MCF 10A (cell line): ENCODE measurements at regions not wholly inside any gene's neighbourhood (a gene's known extent, or its start where the extent isn't known, plus 50 kb on each side); places are given as distances from the start of the nearest gene placed in this dataset.
A peak's percentile ranks its signal among the peaks of the same experiment; 100 is the strongest.
"Not testable (repeated sequence)": the region's sequence is repeated elsewhere in the genome, so short reads cannot be mapped to it uniquely, and the experiment has no call there.

Experiments
- BruUV-seq: library from RNA; stranded (reverse); fragments of 400-500 nt; replicated peaks from 2 replicates; lab custom pipeline; 2021; lab: Mats Ljungman, UMichigan
- CTCF ChIA-PET: fragments of 300-600 bp; sonication (Branson Sonifier 250); formaldehyde crosslinking; extraction: SDS; loops from one replicate; lab custom pipeline; 2021; ENCODE audit warnings: antibody characterized with exemption, inconsistent platforms; lab: Yijun Ruan, JAX
- POLR2A ChIA-PET: fragments of 300-600, 350-650 bp; sonication (Branson Sonifier 250); formaldehyde crosslinking; extraction: SDS; loops from one replicate; lab custom pipeline; 2020; ENCODE audit warnings: antibody characterized with exemption, inconsistent platforms; lab: Yijun Ruan, JAX
- DNase-seq: peaks from one replicate; pipeline ENCODE4 v3.0.0-alpha.2; 2018; ENCODE audit not compliant: unreplicated experiment
- H3K27ac Mint-ChIP-seq: one replicate; pipeline ENCODE4 v1.8.0; 2022; ENCODE audit warnings: mild to moderate bottlenecking, low read depth, mixed read lengths; ENCODE audit not compliant: unreplicated experiment
- H3K27me3 Mint-ChIP-seq: one replicate; pipeline ENCODE4 v1.8.0; 2022; ENCODE audit warnings: mixed read lengths; ENCODE audit not compliant: insufficient read depth, unreplicated experiment
- H3K36me3 Mint-ChIP-seq: one replicate; pipeline ENCODE4 v1.8.0; 2022; ENCODE audit warnings: mild to moderate bottlenecking, moderate library complexity, mixed read lengths; ENCODE audit not compliant: insufficient read depth, unreplicated experiment
- H3K4me1 Mint-ChIP-seq: one replicate; pipeline ENCODE4 v1.8.0; 2022; ENCODE audit warnings: mixed read lengths; ENCODE audit not compliant: insufficient read depth, unreplicated experiment
- H3K4me3 Mint-ChIP-seq: one replicate; pipeline ENCODE4 v1.8.0; 2022; ENCODE audit warnings: mild to moderate bottlenecking, moderate library complexity, mixed read lengths; ENCODE audit not compliant: unreplicated experiment
- H3K9me3 Mint-ChIP-seq: one replicate; pipeline ENCODE4 v1.8.0; 2022; ENCODE audit warnings: mixed read lengths; ENCODE audit not compliant: unreplicated experiment
- intact Hi-C: fragments of 100-400 bp; cut with micrococcal nuclease; formaldehyde crosslinking; loops from 2 replicates; pipeline ENCODE4 v1.14.1; 2022
- TF ChIP-seq, protein P1 (sequence below): fragments of 200-600 bp; IDR thresholded peaks from one replicate; pipeline ENCODE4 v1.8.0; 2022; ENCODE audit warnings: antibody characterized with exemption, mild to moderate bottlenecking; ENCODE audit not compliant: unreplicated experiment

DNA sequence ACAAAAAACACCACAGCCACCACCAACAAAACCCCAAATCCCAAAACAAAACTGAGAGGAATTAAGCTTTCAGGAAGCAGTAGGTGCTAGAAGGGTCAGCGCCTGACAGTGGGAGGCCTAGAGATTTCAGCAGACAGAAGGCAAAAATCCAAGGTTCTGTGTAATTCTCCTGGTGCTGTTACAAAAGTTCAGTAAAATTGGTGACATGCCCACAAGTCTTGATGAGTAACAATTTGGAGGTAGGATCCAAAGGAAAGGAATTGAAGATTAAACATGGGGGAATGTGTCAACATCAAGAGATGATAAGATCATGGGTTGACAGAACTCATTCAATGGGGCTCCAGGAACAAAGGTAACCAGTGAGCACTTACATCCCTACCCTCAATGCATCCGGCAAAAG lies 653.8 kb upstream of the CPEB2 start:
- intact Hi-C loops = no loop called here
- DNase-seq = peak; percentile 22
- POLR2A ChIA-PET = interaction anchor here (0.9 to 1.3 kb wide), 3 partner anchors 13 to 654 kb away, joined by 3 to 5 read pairs (median 4); no protein-coding TSS in a partner anchor
- Mint-ChIP-seq H3K27ac (no peak overlapping the region), H3K4me1 (peaks cover 8% of the 10 kb centered on the region), H3K9me3 (peaks cover 8% of the 10 kb centered on the region), H3K27me3 (no peaks in the 10 kb centered on the region), H3K36me3 (peaks cover 5% of the 10 kb centered on the region), H3K4me3 (no peak overlapping the region)
- BruUV-seq = no TSS peak
- TF ChIP-seq, protein P1, sequence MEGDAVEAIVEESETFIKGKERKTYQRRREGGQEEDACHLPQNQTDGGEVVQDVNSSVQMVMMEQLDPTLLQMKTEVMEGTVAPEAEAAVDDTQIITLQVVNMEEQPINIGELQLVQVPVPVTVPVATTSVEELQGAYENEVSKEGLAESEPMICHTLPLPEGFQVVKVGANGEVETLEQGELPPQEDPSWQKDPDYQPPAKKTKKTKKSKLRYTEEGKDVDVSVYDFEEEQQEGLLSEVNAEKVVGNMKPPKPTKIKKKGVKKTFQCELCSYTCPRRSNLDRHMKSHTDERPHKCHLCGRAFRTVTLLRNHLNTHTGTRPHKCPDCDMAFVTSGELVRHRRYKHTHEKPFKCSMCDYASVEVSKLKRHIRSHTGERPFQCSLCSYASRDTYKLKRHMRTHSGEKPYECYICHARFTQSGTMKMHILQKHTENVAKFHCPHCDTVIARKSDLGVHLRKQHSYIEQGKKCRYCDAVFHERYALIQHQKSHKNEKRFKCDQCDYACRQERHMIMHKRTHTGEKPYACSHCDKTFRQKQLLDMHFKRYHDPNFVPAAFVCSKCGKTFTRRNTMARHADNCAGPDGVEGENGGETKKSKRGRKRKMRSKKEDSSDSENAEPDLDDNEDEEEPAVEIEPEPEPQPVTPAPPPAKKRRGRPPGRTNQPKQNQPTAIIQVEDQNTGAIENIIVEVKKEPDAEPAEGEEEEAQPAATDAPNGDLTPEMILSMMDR = no peak
- CTCF ChIA-PET = interaction anchor here (0.7 kb wide), 1 partner anchor 694 kb away, joined by 3 read pairs; no protein-coding TSS in a partner anchor

DNA sequence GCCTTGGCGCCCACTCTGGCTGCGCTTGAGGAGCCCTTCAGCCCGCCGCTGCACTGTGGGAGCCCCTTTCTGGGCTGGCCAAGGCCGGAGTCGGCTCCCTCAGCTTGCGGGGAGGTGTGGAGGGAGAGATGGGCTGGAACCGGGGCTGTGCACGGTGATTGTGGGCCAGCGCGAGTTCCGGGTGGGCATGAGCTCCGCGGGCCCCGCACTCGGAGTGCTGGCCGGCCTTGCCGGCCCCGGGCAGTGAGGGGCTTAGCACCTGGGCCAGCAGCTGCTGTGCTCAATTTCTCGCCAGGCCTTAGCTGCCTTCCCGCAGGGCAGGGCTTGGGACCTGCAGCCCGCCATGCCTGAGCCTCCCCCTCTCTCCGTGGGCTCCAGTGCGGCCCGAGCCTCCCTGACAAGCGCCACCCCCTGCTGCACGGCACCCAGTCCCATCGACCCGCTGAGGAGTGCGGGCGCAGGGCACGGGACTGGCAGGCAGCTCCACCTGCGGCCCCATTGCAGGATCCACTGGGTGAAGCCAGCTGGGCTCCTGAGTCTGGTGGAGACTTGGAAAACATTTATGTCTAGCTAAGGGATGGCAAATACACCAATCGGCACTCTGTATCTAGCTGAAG lies 643.6 kb upstream of the CPEB2 start:
- H3K9me3 Mint-ChIP-seq, H3K4me1 Mint-ChIP-seq, H3K36me3 Mint-ChIP-seq, CTCF ChIA-PET, H3K27ac Mint-ChIP-seq, POLR2A ChIA-PET, intact Hi-C loops, H3K27me3 Mint-ChIP-seq, DNase-seq, BruUV-seq, H3K4me3 Mint-ChIP-seq: not testable (repeated sequence)

- ChIA-PET POLR2A (interaction anchor here (1.3 kb wide), 1 partner anchor 9 kb away, joined by 3 read pairs; no protein-coding TSS in a partner anchor), CTCF (interaction anchor here (1.3 kb wide), 1 partner anchor 10 kb away, joined by 3 read pairs; no protein-coding TSS in a partner anchor)
- Mint-ChIP-seq H3K4me3 (no peak overlapping the region), H3K9me3 (no peaks in the 10 kb centered on the region), H3K36me3 (no peaks in the 10 kb centered on the region), H3K27ac (no peak overlapping the region), H3K27me3 (no peaks in the 10 kb centered on the region), H3K4me1 (peaks cover 6% of the 10 kb centered on the region)
- BruUV-seq = no TSS peak
- intact Hi-C loops = no loop called here
- TF ChIP-seq, protein P1 = no peak
- no peak for DNase-seq
Observed at GRCh38 chr4:14359991-14360390, 642.3 kb upstream of the CPEB2 start.

GRCh38 chr4:14361084-14361483 lies 641.2 kb upstream of the CPEB2 start:
- CTCF ChIA-PET = interaction anchor here (1.3 kb wide), 1 partner anchor 9 kb away, joined by 3 read pairs; no protein-coding TSS in a partner anchor
- Mint-ChIP-seq H3K36me3 (no peaks in the 10 kb centered on the region), H3K27me3 (no peaks in the 10 kb centered on the region), H3K4me3 (no peak overlapping the region), H3K4me1 (peaks cover 6% of the 10 kb centered on the region), H3K9me3 (no peaks in the 10 kb centered on the region), H3K27ac (no peak overlapping the region)
- intact Hi-C loops = no loop called here
- BruUV-seq = no TSS peak
- POLR2A ChIA-PET = interaction anchor here (1.0 to 1.3 kb wide), 2 partner anchors 13 to 733 kb away, joined by 3 to 4 read pairs; partner anchors contain the start of gene BOD1L1
- TF ChIP-seq, protein P1 = no peak
- DNase-seq = no peak
